Uterus (tissue), 3 donors: ENCODE measurements at regions not wholly inside any gene's neighbourhood (a gene's known extent, or its start where the extent isn't known, plus 50 kb on each side); places are given as distances from the start of the nearest gene placed in this dataset.
"Not testable (repeated sequence)": the region's sequence is repeated elsewhere in the genome, so short reads cannot be mapped to it uniquely, and the experiment has no call there.

Source experiments
- DNase-seq, 2 donors: peaks; one replicate each; pipeline ENCODE4 v3.0.0-alpha.2; 2019 to 2020
- H3K27ac ChIP-seq, 2 donors: fragments of 200-600 bp; sonication (generic); 1 replicate in 1 of 2; 2 replicates in 1 of 2; pipeline ENCODE4 v1.5.1; 2016 to 2018
- H3K27me3 ChIP-seq, 2 donors: fragments of 200-600 bp; sonication (generic); one replicate each; pipeline ENCODE4 v1.5.1; 2018 to 2019; ENCODE audit warnings: control low read depth in 1 of 2
- H3K36me3 ChIP-seq, 2 donors: fragments of 200-600 bp; sonication (generic); one replicate each; pipeline ENCODE4 v1.5.1; 2019; ENCODE audit warnings: control low read depth in 1 of 2
- H3K4me1 ChIP-seq, 2 donors: fragments of 200-600 bp; sonication (generic); one replicate each; pipeline ENCODE4 v1.5.1; 2018 to 2019; ENCODE audit warnings: control low read depth in 1 of 2
- H3K4me3 ChIP-seq, 2 donors: fragments of 200-600 bp; sonication (generic); 1 replicate in 1 of 2; 2 replicates in 1 of 2; pipeline ENCODE4 v1.5.1; 2018 to 2019; ENCODE audit warnings: mild to moderate bottlenecking in 1 of 2
- H3K9me3 ChIP-seq, 2 donors: fragments of 200-600 bp; sonication (generic); one replicate each; pipeline ENCODE4 v1.5.1; 2019; ENCODE audit warnings: control low read depth in 1 of 2
- POLR2A ChIP-seq, 2 donors: fragments of 450-650 bp; IDR thresholded peaks; one replicate each; pipeline ENCODE4 v1.6.1; 2016; ENCODE audit warnings: antibody characterized with exemption in 2 of 2, mild to moderate bottlenecking in 1 of 2, moderate library complexity in 1 of 2
- intact Hi-C: fragments of 100-400 bp; cut with DNase I; formaldehyde crosslinking; loops from one replicate; pipeline ENCODE4 v1.15.1; 2023; ENCODE audit warnings: low total_unique reads
- TF ChIP-seq, protein P1 (sequence below), 4 experiments: fragments of 200-600 bp in 2 of 4; fragments of 450-650 bp in 2 of 4; sonication (generic) in 2 of 4; IDR thresholded peaks; one replicate each; pipeline ENCODE4 v1.5.1; 2016 to 2019; ENCODE audit warnings: antibody characterized with exemption in 4 of 4, mild to moderate bottlenecking in 2 of 4, moderate library complexity in 1 of 4
- donor health status: DM: yes; HTN: yes; CAD: no.

DNA sequence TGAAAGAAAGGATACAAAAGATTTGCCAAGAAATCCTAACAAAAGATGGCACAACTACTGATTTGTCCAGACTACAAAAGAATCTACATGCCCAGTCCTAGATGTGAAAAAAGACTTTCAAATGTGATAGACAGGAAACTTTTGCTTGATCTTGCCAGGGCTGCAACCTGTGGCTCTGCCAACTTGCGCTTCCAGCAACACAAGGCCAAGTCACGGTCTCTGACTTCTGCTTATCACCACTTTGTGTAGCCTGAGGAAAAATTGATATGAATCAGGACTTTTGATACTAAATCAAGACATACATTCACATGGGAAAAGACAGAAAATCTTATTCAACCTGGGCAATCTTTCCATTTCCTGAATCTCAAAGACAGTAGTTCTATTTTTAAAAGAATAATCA is 366.0 kb downstream of the RAB38 start:
- H3K27me3 ChIP-seq, result no peaks in the 10 kb centered on the region
- no peak for DNase-seq
- H3K9me3 ChIP-seq, result no peaks in the 10 kb centered on the region
- no peaks in the 10 kb centered on the region for H3K36me3 ChIP-seq
- TF ChIP-seq POLR2A (IDR thresholded peaks at IDR 0.05), result no peak
- TF ChIP-seq, protein P1, sequence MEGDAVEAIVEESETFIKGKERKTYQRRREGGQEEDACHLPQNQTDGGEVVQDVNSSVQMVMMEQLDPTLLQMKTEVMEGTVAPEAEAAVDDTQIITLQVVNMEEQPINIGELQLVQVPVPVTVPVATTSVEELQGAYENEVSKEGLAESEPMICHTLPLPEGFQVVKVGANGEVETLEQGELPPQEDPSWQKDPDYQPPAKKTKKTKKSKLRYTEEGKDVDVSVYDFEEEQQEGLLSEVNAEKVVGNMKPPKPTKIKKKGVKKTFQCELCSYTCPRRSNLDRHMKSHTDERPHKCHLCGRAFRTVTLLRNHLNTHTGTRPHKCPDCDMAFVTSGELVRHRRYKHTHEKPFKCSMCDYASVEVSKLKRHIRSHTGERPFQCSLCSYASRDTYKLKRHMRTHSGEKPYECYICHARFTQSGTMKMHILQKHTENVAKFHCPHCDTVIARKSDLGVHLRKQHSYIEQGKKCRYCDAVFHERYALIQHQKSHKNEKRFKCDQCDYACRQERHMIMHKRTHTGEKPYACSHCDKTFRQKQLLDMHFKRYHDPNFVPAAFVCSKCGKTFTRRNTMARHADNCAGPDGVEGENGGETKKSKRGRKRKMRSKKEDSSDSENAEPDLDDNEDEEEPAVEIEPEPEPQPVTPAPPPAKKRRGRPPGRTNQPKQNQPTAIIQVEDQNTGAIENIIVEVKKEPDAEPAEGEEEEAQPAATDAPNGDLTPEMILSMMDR (IDR thresholded peaks at IDR 0.05), result no peak
- no peaks in the 10 kb centered on the region for H3K4me1 ChIP-seq
- H3K4me3 ChIP-seq, result no peak overlapping the region
- intact Hi-C loops, result no loop called here
- no peak overlapping the region for H3K27ac ChIP-seq

DNA sequence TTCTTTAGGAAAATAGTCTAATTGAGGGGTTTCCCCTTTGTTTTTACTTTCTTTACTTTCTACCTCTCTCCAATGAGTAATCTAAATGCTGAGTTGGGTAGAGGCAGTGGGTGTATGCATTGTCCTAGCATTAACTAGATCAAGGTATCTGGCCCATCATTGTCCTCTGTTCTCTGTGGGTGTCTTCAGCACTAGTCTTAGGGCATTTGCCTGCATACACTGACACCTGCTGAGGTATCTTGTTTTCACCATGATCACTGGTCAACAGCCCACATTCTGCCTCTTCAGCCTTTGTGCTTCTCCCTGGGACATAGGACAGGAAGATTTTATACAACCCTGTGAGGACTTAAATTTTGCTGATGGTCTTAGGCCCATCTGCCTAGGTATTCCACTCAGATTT is 371.1 kb downstream of the RAB38 start:
- Histone ChIP-seq H3K4me3 (no peak overlapping the region), H3K9me3 (no peaks in the 10 kb centered on the region), H3K36me3 (no peaks in the 10 kb centered on the region), H3K27me3 (no peaks in the 10 kb centered on the region), H3K27ac (no peak overlapping the region), H3K4me1 (no peaks in the 10 kb centered on the region)
- TF ChIP-seq, protein P1 (IDR thresholded peaks at IDR 0.05), result no peak
- no peak for TF ChIP-seq POLR2A (IDR thresholded peaks at IDR 0.05)
- DNase-seq, result no peak
- intact Hi-C loops, result no loop called here

DNA sequence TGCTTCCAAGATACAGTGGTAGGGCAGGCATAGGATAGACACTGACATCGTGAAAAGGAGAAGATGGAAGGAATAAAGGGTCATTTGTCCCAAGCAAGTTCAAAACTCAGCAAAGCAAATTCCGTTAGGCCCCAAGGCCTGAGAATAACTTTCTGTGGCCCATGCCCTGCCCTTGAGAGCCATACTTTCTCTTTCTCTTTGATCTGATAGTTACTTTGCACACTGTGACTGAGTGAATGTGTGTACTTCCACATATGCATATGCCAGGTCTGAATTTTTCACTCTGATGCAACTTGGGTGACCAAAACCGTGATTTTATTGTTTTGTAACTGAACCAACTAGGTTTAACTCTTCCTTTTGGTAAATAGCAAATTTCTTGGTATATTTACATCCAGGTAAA is 371.5 kb downstream of the RAB38 start:
- H3K9me3 ChIP-seq, result no peaks in the 10 kb centered on the region
- no peaks in the 10 kb centered on the region for H3K4me1 ChIP-seq
- intact Hi-C loops, result no loop called here
- H3K27me3 ChIP-seq, result no peaks in the 10 kb centered on the region
- H3K4me3 ChIP-seq, result no peak overlapping the region
- no peak for TF ChIP-seq POLR2A (IDR thresholded peaks at IDR 0.05)
- TF ChIP-seq, protein P1 (IDR thresholded peaks at IDR 0.05), result no peak
- no peak for DNase-seq
- no peak overlapping the region for H3K27ac ChIP-seq
- no peaks in the 10 kb centered on the region for H3K36me3 ChIP-seq

DNA sequence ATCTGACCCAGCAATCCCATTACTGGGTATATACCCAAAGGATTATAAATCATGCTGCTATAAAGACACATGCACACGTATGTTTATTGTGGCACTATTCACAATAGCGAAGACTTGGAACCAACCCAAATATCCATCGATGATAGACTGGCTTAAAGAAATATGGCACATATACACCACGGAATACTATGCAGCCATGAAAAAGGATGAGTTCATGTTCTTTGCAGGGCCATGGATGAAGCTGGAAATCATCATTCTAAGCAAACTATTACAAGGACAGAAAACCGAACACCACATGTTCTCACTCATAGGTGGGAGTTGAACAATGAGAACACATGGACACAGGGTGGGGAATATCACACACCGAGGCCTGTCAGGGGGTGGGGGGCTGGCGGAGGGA is 390.4 kb downstream of the RAB38 start:
- H3K27ac ChIP-seq, intact Hi-C loops, H3K4me3 ChIP-seq, H3K36me3 ChIP-seq, H3K4me1 ChIP-seq, DNase-seq, H3K9me3 ChIP-seq, H3K27me3 ChIP-seq: not testable (repeated sequence)

DNA sequence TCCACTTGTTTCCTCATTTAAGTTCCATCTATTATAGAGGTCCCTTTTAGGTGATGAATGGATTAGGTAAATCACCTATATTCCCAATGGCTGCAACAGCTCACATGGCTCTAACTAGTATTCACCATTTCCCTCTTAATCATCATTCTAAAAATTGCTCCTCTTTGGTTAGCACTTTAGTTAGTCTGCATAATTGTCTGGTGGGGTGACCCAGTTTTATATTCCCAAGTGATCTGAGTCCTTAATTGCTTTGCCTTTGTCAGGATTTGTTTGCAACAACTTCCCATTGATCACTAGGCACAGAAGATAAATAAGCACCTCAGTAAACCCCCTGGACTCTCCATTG is 395.2 kb downstream of the RAB38 start:
- Histone ChIP-seq H3K27ac (no peak overlapping the region), H3K4me3 (no peak overlapping the region), H3K36me3 (no peaks in the 10 kb centered on the region), H3K4me1 (no peaks in the 10 kb centered on the region), H3K9me3 (no peaks in the 10 kb centered on the region), H3K27me3 (no peaks in the 10 kb centered on the region)
- TF ChIP-seq POLR2A (IDR thresholded peaks at IDR 0.05), result no peak
- TF ChIP-seq, protein P1 (IDR thresholded peaks at IDR 0.05), result no peak
- intact Hi-C loops, result no loop called here
- DNase-seq, result no peak

DNA sequence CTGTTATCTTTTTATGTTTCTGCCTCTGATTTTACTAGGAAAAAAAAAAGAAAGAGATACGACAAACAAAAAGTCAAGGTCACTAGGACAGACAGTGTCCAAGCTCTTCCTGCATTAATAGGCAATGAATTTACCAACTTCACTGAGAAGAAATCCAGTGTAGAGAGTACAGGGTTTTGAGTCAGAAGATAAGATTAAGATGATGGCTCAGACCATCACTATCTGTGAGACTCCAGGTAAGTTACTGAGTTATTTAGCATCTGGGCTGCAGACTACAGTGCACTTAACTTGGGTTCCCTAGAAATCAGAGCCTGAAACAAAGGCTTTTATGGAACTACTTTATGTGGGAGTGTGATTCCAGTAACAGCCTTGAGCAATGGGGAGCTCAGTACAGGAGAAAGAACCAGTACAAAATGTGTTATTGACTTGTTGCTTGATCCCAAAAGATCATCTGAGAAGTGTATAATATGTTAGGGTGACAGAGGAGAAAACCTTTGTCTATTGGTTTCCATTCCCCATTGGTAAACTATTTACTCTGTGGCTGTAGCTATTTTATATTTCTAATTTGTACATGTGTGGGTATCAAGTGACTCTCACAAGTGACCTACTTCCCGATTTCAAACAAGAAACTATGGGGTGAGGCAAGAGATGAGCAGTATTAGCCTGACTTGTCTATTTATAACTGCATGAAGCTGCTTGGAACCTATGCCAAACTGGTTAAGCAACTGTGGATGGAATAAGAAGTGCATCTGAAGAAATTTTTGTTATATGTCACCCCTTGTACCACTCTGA is 395.8 kb downstream of the RAB38 start:
- intact Hi-C loops, result no loop called here
- H3K36me3 ChIP-seq, result no peaks in the 10 kb centered on the region
- H3K4me3 ChIP-seq, result no peak overlapping the region
- no peaks in the 10 kb centered on the region for H3K9me3 ChIP-seq
- H3K4me1 ChIP-seq, result no peaks in the 10 kb centered on the region
- H3K27ac ChIP-seq, result no peak overlapping the region
- no peaks in the 10 kb centered on the region for H3K27me3 ChIP-seq
- no peak for DNase-seq
- TF ChIP-seq, protein P1 (IDR thresholded peaks at IDR 0.05), result no peak
- no peak for TF ChIP-seq POLR2A (IDR thresholded peaks at IDR 0.05)
